ENCODE measurements at regions not wholly inside any gene's neighbourhood (a gene's known extent, or its start where the extent isn't known, plus 50 kb on each side); places are given as distances from the start of the nearest gene placed in this dataset.
"Not testable (repeated sequence)": the region's sequence is repeated elsewhere in the genome, so short reads cannot be mapped to it uniquely, and the experiment has no call there.

DNA sequence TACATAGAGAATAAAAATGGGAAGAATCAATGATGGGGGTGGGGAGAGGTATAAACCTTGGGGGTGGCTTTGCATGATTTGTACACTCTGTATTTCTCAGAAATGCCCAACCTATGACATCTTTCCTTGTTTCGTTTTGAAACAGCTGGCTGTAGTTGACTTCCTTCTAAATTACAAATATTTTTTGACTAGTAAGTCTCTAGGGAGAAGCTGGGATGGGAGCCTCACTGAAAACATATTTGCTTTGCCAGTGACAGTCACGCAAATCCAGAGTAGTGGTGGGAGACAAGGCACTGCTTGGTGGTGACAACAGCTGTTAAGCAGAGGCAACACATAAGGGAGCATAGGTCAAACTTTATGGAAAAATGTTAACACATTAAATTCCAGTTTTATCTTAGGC is 440.5 kb downstream of the SEMA3D start:
- TF ChIP-seq CTCF (IDR thresholded peaks at IDR 0.05) (no peak), POLR2A (IDR thresholded peaks at IDR 0.05) (no peak)
- H3K36me3 ChIP-seq: no peaks in the 10 kb centered on the region
- no peak overlapping the region for H3K27ac ChIP-seq
- 66 to 74% methylated on average over 2 of the region's 2 CpGs for WGBS, 2 donors
- H3K4me1 ChIP-seq: no peaks in the 10 kb centered on the region
- H3K4me3 ChIP-seq (replicated peaks in 1 of 3): no peak overlapping the region
- DNase-seq: no peak
- H3K9me3 ChIP-seq: no peaks in the 10 kb centered on the region
- no peaks in the 10 kb centered on the region for H3K27me3 ChIP-seq
- intact Hi-C loops (cut with DNase I): no loop called here

DNA sequence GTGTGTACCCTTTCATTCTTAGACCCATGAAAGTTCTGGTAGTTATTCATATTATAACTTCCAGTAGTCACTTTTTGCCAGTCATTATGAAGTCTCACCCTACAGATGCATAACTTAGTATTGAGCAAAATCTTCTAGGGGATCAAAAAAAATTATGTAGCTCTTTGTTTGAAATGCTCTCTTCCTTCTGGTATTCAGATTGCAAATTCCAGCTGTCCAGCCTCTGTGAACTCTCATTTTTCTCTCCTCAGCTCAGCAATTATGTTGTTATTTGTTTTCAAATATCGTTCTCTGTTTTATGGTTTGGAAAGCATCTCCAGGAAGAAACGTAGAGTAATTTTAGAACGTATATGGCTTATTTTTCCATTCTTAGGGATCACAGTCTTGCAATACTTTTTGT is 442.5 kb downstream of the SEMA3D start:
- 41 to 48% methylated on average over 3 of the region's 3 CpGs for WGBS, 2 donors
- Histone ChIP-seq H3K27me3 (no peaks in the 10 kb centered on the region), H3K27ac (no peak overlapping the region), H3K9me3 (no peaks in the 10 kb centered on the region), H3K36me3 (no peaks in the 10 kb centered on the region), H3K4me3 (replicated peaks in 1 of 3) (no peak overlapping the region), H3K4me1 (no peaks in the 10 kb centered on the region)
- intact Hi-C loops (cut with DNase I): no loop called here
- no peak for DNase-seq
- no peak for TF ChIP-seq POLR2A (IDR thresholded peaks at IDR 0.05)
- TF ChIP-seq CTCF (IDR thresholded peaks at IDR 0.05): no peak

DNA sequence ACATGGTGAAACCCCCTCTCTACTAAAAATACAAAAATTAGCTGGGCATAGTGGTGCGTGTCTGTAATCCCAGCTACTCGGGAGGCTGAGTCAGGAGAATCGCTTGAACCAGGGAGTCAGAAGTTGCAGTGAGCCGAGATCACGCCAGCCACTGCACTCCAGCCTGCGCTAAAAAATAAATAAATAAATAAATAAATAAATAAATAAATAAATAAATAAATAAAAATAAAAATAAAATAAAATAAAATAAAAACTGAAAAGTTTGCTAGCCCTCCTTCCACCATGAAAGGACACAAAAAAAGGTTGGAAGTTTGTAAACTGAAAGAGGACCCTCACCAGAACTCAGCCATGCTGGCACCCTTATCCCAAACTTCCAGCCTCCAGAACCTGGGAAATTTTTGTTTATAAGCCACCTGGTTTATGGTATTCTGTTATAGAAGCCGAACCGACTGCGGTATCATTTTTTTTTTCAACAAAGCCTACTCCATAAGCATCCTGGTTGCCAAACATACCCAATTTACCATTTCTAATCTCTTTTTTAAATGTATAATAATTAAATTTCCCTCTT is 448.2 kb downstream of the SEMA3D start:
- TF ChIP-seq CTCF (IDR thresholded peaks at IDR 0.05): no peak
- no peak for TF ChIP-seq POLR2A (IDR thresholded peaks at IDR 0.05)
- DNase-seq: no peak
- Histone ChIP-seq H3K4me3 (replicated peaks in 1 of 3) (no peak overlapping the region), H3K27ac (no peak overlapping the region), H3K9me3 (no peaks in the 10 kb centered on the region), H3K36me3 (no peaks in the 10 kb centered on the region), H3K27me3 (no peaks in the 10 kb centered on the region), H3K4me1 (no peaks in the 10 kb centered on the region)
- 95 to 97% methylated on average over 9 of the region's 9 CpGs for WGBS, 2 donors
- intact Hi-C loops (cut with DNase I): no loop called here

DNA sequence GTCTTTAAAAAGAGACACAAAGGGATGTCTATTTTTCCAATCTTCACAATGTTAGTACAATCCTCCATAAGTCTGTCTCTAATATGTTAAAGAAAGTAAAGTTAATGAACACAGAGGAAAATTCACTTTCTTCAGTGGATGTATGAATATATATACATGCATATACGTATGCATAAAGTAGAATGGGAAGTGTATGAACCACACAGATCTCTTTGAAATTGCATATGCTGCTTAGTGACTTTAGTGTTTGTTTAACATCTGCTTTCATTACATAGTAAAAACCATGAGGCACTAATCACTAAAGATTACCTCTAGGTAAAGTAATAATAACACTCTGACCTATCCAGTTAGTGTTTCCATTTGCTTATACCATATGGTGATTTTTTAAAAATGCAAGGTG is 451.2 kb downstream of the SEMA3D start:
- DNase-seq: no peak
- 87 to 95% methylated on average over 1 of the region's 1 CpG for WGBS, 2 donors
- no peaks in the 10 kb centered on the region for H3K9me3 ChIP-seq
- H3K27ac ChIP-seq: no peak overlapping the region
- no peak for TF ChIP-seq CTCF (IDR thresholded peaks at IDR 0.05)
- TF ChIP-seq POLR2A (IDR thresholded peaks at IDR 0.05): no peak
- intact Hi-C loops (cut with DNase I): no loop called here
- no peak overlapping the region for H3K4me3 ChIP-seq (replicated peaks in 1 of 3)
- H3K27me3 ChIP-seq: no peaks in the 10 kb centered on the region
- H3K4me1 ChIP-seq: no peaks in the 10 kb centered on the region
- no peaks in the 10 kb centered on the region for H3K36me3 ChIP-seq

DNA sequence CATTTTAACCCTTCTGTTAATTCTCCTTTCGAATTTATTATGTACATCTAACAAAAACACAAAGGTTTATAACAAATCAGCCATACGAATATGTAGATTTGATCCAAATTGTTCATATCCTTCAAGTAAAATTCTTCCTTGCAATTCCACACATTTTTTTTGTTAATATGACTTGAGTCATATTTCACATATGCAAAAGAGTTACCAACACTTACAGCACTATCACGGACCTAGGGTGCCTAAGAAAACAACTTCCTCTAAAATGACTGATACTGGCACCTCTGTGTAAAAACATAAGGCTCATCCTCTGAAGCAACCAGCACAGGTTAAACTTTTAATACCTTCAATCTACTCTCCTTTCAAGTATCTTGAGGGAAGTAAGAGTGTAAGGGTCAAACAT is 451.8 kb downstream of the SEMA3D start:
- Histone ChIP-seq H3K9me3 (no peaks in the 10 kb centered on the region), H3K4me1 (no peaks in the 10 kb centered on the region), H3K27ac (no peak overlapping the region), H3K36me3 (no peaks in the 10 kb centered on the region), H3K27me3 (no peaks in the 10 kb centered on the region), H3K4me3 (replicated peaks in 1 of 3) (no peak overlapping the region)
- WGBS, 2 donors: 81 to 82% methylated on average over 3 of the region's 3 CpGs
- no peak for DNase-seq
- intact Hi-C loops (cut with DNase I): no loop called here
- TF ChIP-seq CTCF (IDR thresholded peaks at IDR 0.05) (no peak), POLR2A (IDR thresholded peaks at IDR 0.05) (no peak)

GRCh38 chr7:84733976-84734375 is 452.9 kb downstream of the SEMA3D start:
- H3K27me3 ChIP-seq; H3K27ac ChIP-seq; H3K4me1 ChIP-seq; H3K36me3 ChIP-seq; intact Hi-C loops (cut with DNase I); H3K9me3 ChIP-seq; H3K4me3 ChIP-seq (replicated peaks in 1 of 3); DNase-seq: not testable (repeated sequence)
- WGBS, 2 donors: 96 to 100% methylated on average over 2 of the region's 2 CpGs

DNA sequence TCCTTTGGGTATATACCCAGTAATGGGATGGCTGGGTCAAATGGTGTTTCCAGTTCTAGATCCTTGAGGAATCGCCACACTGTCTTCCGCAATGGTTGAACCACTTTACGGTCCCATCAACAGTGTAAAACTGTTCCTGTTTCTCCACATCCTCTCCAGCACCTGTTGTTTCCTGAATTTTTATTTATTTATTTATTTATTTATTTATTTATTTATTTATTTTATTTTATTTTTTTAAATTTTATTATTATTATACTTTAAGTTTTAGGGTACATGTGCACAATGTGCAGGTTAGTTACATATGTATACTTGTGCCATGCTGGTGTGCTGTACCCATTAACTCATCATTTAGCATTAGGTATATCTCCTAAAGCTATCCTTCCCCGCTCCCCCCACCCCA is 456.0 kb downstream of the SEMA3D start:
- H3K4me3 ChIP-seq (replicated peaks in 1 of 3); H3K9me3 ChIP-seq; DNase-seq; H3K36me3 ChIP-seq; H3K27ac ChIP-seq; H3K4me1 ChIP-seq; H3K27me3 ChIP-seq; intact Hi-C loops (cut with DNase I): not testable (repeated sequence)
- 86 to 100% methylated on average over 4 of the region's 4 CpGs for WGBS, 2 donors

Data from thyroid gland (tissue), 4 donors.